ENCODE measurements at regions not wholly inside any gene's neighbourhood (a gene's known extent, or its start where the extent isn't known, plus 50 kb on each side); places are given as distances from the start of the nearest gene placed in this dataset.

GRCh38 chrX:93538575-93538974, 134.8 kb downstream of the NAP1L3 start:
- Mint-ChIP-seq H3K4me3 (no peak overlapping the region), H3K27me3 (ENCODE audit: insufficient read depth) (no peaks in the 10 kb centered on the region), H3K27ac (no peak overlapping the region), H3K9me3 (peaks cover 4% of the 10 kb centered on the region; the same call in 1 of the 2 replicates), H3K36me3 (ENCODE audit: low read depth) (no peaks in the 10 kb centered on the region), H3K4me1 (ENCODE audit: low read depth) (no peaks in the 10 kb centered on the region)
- peak; percentile 53; the same call in 1 of the 2 replicates for TF ChIP-seq CTCF (IDR thresholded peaks at IDR 0.05)
- DNase-seq, result no peak

- no peak for TF ChIP-seq CTCF (IDR thresholded peaks at IDR 0.05)
- no peak for DNase-seq
- Mint-ChIP-seq H3K27me3 (ENCODE audit: insufficient read depth) (peaks cover 2% of the 10 kb centered on the region; the same call in 1 of the 2 replicates), H3K36me3 (ENCODE audit: low read depth) (no peaks in the 10 kb centered on the region), H3K4me3 (no peak overlapping the region), H3K9me3 (no peaks in the 10 kb centered on the region; the same call in none of the 2 replicates), H3K4me1 (ENCODE audit: low read depth) (no peaks in the 10 kb centered on the region), H3K27ac (no peak overlapping the region)
Measured at GRCh38 chrX:93528917-93529316, 144.5 kb downstream of the NAP1L3 start.

Data from HFFc6 (cell line).